Mammary epithelial cell (primary cell): ENCODE measurements at regions not wholly inside any gene's neighbourhood (a gene's known extent, or its start where the extent isn't known, plus 50 kb on each side); places are given as distances from the start of the nearest gene placed in this dataset.
"Not testable (repeated sequence)": the region's sequence is repeated elsewhere in the genome, so short reads cannot be mapped to it uniquely, and the experiment has no call there.

Experiments
- CTCF ChIP-seq, 2 donors: IDR thresholded peaks in 1 of 2; conservative IDR thresholded peaks in 1 of 2; 2 replicates each; pipeline ENCODE4 v1.5.1; 2011 to 2012; ENCODE audit warnings: inconsistent platforms in 2 of 2, low read length in 2 of 2, mild to moderate bottlenecking in 2 of 2, control low read depth in 1 of 2, low read depth in 1 of 2; ENCODE audit not compliant: insufficient read depth in 1 of 2; ENCODE audit errors: extremely low read depth in 1 of 2
- EZH2 ChIP-seq: IDR thresholded peaks from 2 replicates; pipeline ENCODE4 v1.6.1; 2012; ENCODE audit warnings: low read length, inconsistent platforms, borderline replicate concordance

GRCh38 chr22:12401942-12402341 lies 3126.1 kb upstream of the OR11H1 start:
- not testable (repeated sequence) for TF ChIP-seq CTCF (conservative IDR thresholded peaks at IDR 0.05 in 1 of 2, IDR thresholded peaks at IDR 0.05 in 1 of 2; ENCODE audit: extremely low read depth in 1 of 2, insufficient read depth in 1 of 2, low read depth in 1 of 2, low read length in 2 of 2); EZH2
